Head of caudate nucleus (tissue), 42 donors: ENCODE measurements at regions not wholly inside any gene's neighbourhood (a gene's known extent, or its start where the extent isn't known, plus 50 kb on each side); places are given as distances from the start of the nearest gene placed in this dataset.

Experiments used
- DNase-seq, 42 donors: peaks; one replicate each; pipeline versions ENCODE4 v3.0.0 to v3.0.0-alpha.2; 2020 to 2021; ENCODE audit warnings: mixed read lengths in 7 of 42
- intact Hi-C: fragments of 100-400 bp; cut with DNase I; formaldehyde crosslinking; loops from one replicate; pipeline ENCODE4 v1.15.0; 2022

GRCh38 chr1:219993554-219994433 is 52.5 kb downstream of the EPRS1 start:
- DNase-seq, result no peak
- intact Hi-C loops, result no loop called here

- DNase-seq, result no peak
- intact Hi-C loops, result no loop called here
Observed at GRCh38 chr1:219991919-219992318, 54.4 kb downstream of the EPRS1 start.

- DNase-seq, result no peak
- intact Hi-C loops, result no loop called here
Observed at GRCh38 chr1:219991511-219991810, 54.8 kb downstream of the EPRS1 start.

- DNase-seq, result peak in 1 of 42 donors; percentile 6
- intact Hi-C loops, result no loop called here
Observed at GRCh38 chr1:219990782-219991510, 55.4 kb downstream of the EPRS1 start.

GRCh38 chr1:219989766-219990165 is 56.5 kb downstream of the EPRS1 start:
- no peak for DNase-seq
- intact Hi-C loops, result no loop called here

- no peak for DNase-seq
- intact Hi-C loops, result no loop called here
Observed at GRCh38 chr1:219988818-219989217, 57.5 kb downstream of the EPRS1 start.

GRCh38 chr1:219988387-219988786 is 57.9 kb downstream of the EPRS1 start:
- intact Hi-C loops, result no loop called here

GRCh38 chr1:219987325-219987724 is 59.0 kb upstream of the SLC30A10 start:
- intact Hi-C loops, result no loop called here
- DNase-seq, result no peak

More at GRCh38 chr1:219988387-219988786, 57.9 kb downstream of the EPRS1 start:
- no peak for DNase-seq

GRCh38 chr1:219985169-219985568 is 56.8 kb upstream of the SLC30A10 start:
- DNase-seq, result no peak
- intact Hi-C loops, result no loop called here
